ENCODE measurements at regions not wholly inside any gene's neighbourhood (a gene's known extent, or its start where the extent isn't known, plus 50 kb on each side); places are given as distances from the start of the nearest gene placed in this dataset.
A peak's percentile ranks its signal among the peaks of the same experiment; 100 is the strongest.

GRCh38 chr5:7320701-7321301 is 75.1 kb upstream of the ADCY2 start:
- no peak for TF ChIP-seq CTCF (IDR thresholded peaks at IDR 0.05; ENCODE audit: low read depth, low read length)
- no peak for DNase-seq (ENCODE audit: extremely low read depth, low read depth)

- peak; percentile 91 for DNase-seq (ENCODE audit: extremely low read depth, low read depth)
- no peak for TF ChIP-seq CTCF (IDR thresholded peaks at IDR 0.05; ENCODE audit: low read depth, low read length)
Observed at GRCh38 chr5:7321724-7322123, 74.2 kb upstream of the ADCY2 start.

- no peak for DNase-seq (ENCODE audit: extremely low read depth, low read depth)
- no peak for TF ChIP-seq CTCF (IDR thresholded peaks at IDR 0.05; ENCODE audit: low read depth, low read length)
Observed at GRCh38 chr5:7324919-7325318, 71.0 kb upstream of the ADCY2 start.

- DNase-seq (ENCODE audit: extremely low read depth, low read depth), result no peak
- no peak for TF ChIP-seq CTCF (IDR thresholded peaks at IDR 0.05; ENCODE audit: low read depth, low read length)
Observed at GRCh38 chr5:7325975-7326913, 69.7 kb upstream of the ADCY2 start.

- no peak for TF ChIP-seq CTCF (IDR thresholded peaks at IDR 0.05; ENCODE audit: low read depth, low read length)
- no peak for DNase-seq (ENCODE audit: extremely low read depth, low read depth)
Observed at GRCh38 chr5:7329141-7329540, 66.8 kb upstream of the ADCY2 start.

GRCh38 chr5:7329712-7330111 is 66.2 kb upstream of the ADCY2 start:
- no peak for TF ChIP-seq CTCF (IDR thresholded peaks at IDR 0.05; ENCODE audit: low read depth, low read length)
- no peak for DNase-seq (ENCODE audit: extremely low read depth, low read depth)

GRCh38 chr5:7330256-7330655 is 65.7 kb upstream of the ADCY2 start:
- no peak for DNase-seq (ENCODE audit: extremely low read depth, low read depth)
- TF ChIP-seq CTCF (IDR thresholded peaks at IDR 0.05; ENCODE audit: low read depth, low read length), result no peak
